ENCODE measurements at regions not wholly inside any gene's neighbourhood (a gene's known extent, or its start where the extent isn't known, plus 50 kb on each side); places are given as distances from the start of the nearest gene placed in this dataset.

GRCh38 chr12:125949471-125949870, 884.2 kb downstream of the AACS start:
- no peak overlapping the region for H3K9ac ChIP-seq (replicated peaks; ENCODE audit: extremely low read depth, insufficient read depth, low read length)
- CTCF ChIA-PET: no interaction called here
- no peaks in the 10 kb centered on the region for H3K4me1 ChIP-seq (ENCODE audit: control insufficient read depth, extremely low read depth, insufficient read depth, low read length)
- H3K9me3 ChIP-seq (replicated peaks; ENCODE audit: control insufficient read depth, insufficient read depth, low read length): peaks cover 2% of the 10 kb centered on the region
- H3K79me2 ChIP-seq (ENCODE audit: control insufficient read depth, insufficient read depth, low read length): no peaks in the 10 kb centered on the region
- H2AFZ ChIP-seq (ENCODE audit: low read depth, low read length): no peak overlapping the region
- no peaks in the 10 kb centered on the region for H4K20me1 ChIP-seq (replicated peaks; ENCODE audit: control insufficient read depth, extremely low read depth, insufficient read depth, low read length)
- FAIRE-seq (no peak), DNase-seq (ENCODE audit: low read depth, low spot score) (no peak)
- H3K27me3 ChIP-seq (ENCODE audit: control insufficient read depth in 2 of 2, insufficient read depth in 2 of 2, low read length in 2 of 2): no peaks in the 10 kb centered on the region
- no TSS peak for BruUV-seq (replicated peaks)
- dilution Hi-C loops (cut with MboI; ENCODE audit: extremely low pct_ligation_motif_present, low sequenced_read_pairs) (no loop called here), intact Hi-C loops (cut with micrococcal nuclease) (no loop called here)
- H3K27ac ChIP-seq (ENCODE audit: insufficient read depth, low read depth, low read length): no peak overlapping the region
- no peak for TF ChIP-seq EZH2 (IDR thresholded peaks at IDR 0.05; ENCODE audit: borderline replicate concordance, low read depth, low read length, severe bottlenecking)
- TF ChIP-seq FOS (IDR thresholded peaks at IDR 0.05; ENCODE audit: borderline replicate concordance, insufficient read depth, low read length): no peak
- TF ChIP-seq MYC (IDR thresholded peaks at IDR 0.05; ENCODE audit: low read depth, low read length): no peak
- TF ChIP-seq JUN (IDR thresholded peaks at IDR 0.05; ENCODE audit: borderline replicate concordance, insufficient read depth, insufficient read length, low read depth): no peak
- TF ChIP-seq POLR2AphosphoS5 (IDR thresholded peaks at IDR 0.05; ENCODE audit: insufficient read depth, low read depth, low read length): no peak
- no peak for TF ChIP-seq GATA2 (IDR thresholded peaks at IDR 0.05; ENCODE audit: insufficient read depth, insufficient read length, low read depth, low read length)
- no peak for TF ChIP-seq POLR2A (IDR thresholded peaks at IDR 0.05; ENCODE audit: low read depth, low read length)
- TF ChIP-seq, protein P1, sequence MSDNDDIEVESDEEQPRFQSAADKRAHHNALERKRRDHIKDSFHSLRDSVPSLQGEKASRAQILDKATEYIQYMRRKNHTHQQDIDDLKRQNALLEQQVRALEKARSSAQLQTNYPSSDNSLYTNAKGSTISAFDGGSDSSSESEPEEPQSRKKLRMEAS (IDR thresholded peaks at IDR 0.05; ENCODE audit: insufficient read depth, insufficient read length): no peak
- TF ChIP-seq, protein P2, sequence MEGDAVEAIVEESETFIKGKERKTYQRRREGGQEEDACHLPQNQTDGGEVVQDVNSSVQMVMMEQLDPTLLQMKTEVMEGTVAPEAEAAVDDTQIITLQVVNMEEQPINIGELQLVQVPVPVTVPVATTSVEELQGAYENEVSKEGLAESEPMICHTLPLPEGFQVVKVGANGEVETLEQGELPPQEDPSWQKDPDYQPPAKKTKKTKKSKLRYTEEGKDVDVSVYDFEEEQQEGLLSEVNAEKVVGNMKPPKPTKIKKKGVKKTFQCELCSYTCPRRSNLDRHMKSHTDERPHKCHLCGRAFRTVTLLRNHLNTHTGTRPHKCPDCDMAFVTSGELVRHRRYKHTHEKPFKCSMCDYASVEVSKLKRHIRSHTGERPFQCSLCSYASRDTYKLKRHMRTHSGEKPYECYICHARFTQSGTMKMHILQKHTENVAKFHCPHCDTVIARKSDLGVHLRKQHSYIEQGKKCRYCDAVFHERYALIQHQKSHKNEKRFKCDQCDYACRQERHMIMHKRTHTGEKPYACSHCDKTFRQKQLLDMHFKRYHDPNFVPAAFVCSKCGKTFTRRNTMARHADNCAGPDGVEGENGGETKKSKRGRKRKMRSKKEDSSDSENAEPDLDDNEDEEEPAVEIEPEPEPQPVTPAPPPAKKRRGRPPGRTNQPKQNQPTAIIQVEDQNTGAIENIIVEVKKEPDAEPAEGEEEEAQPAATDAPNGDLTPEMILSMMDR (IDR thresholded peaks at IDR 0.05; ENCODE audit: extremely low read depth in 1 of 2, insufficient read depth in 1 of 2, low read depth in 1 of 2, low read length in 2 of 2): no peak
- H3K4me3 ChIP-seq (replicated peaks in 1 of 3; ENCODE audit: insufficient read depth in 1 of 3, low read depth in 1 of 3, low read length in 3 of 3): no peak overlapping the region
- H3K4me2 ChIP-seq (ENCODE audit: insufficient read depth, low read length): no peak overlapping the region
- POLR2A ChIA-PET: no interaction called here
- H3K36me3 ChIP-seq (ENCODE audit: control insufficient read depth in 2 of 2, extremely low read depth in 1 of 2, insufficient read depth in 2 of 2, low read length in 2 of 2): no peaks in the 10 kb centered on the region
- no peaks in the 10 kb centered on the region for H3K9me1 ChIP-seq (replicated peaks; ENCODE audit: control insufficient read depth, extremely low read depth, insufficient read depth, low read length)

Measured in endothelial cell of umbilical vein (primary cell).